ENCODE measurements at regions not wholly inside any gene's neighbourhood (a gene's known extent, or its start where the extent isn't known, plus 50 kb on each side); places are given as distances from the start of the nearest gene placed in this dataset.

GRCh38 chr12:111197376-111197944 lies 171.4 kb downstream of the PHETA1 start:
- no peaks in the 10 kb centered on the region for H3K36me3 Mint-ChIP-seq (ENCODE audit: low read depth)

GRCh38 chr12:111196532-111196931 lies 172.4 kb downstream of the PHETA1 start:
- DNase-seq (ENCODE audit: low read depth, low spot score): no peak
- Mint-ChIP-seq H3K4me1 (peaks cover 17% of the 10 kb centered on the region), H3K9me3 (no peaks in the 10 kb centered on the region), H3K27ac (ENCODE audit: unreplicated experiment) (no peak overlapping the region), H3K4me3 (no peak overlapping the region), H3K27me3 (ENCODE audit: low read depth) (peaks cover 9% of the 10 kb centered on the region), H3K36me3 (ENCODE audit: low read depth) (no peaks in the 10 kb centered on the region)
- TF ChIP-seq CTCF (conservative IDR thresholded peaks at IDR 0.05): no peak

More at GRCh38 chr12:111197376-111197944, 171.4 kb downstream of the PHETA1 start:
- no peak overlapping the region for H3K27ac Mint-ChIP-seq (ENCODE audit: unreplicated experiment)
- no peak for DNase-seq (ENCODE audit: low read depth, low spot score)
- H3K4me3 Mint-ChIP-seq: no peak overlapping the region
- no peaks in the 10 kb centered on the region for H3K9me3 Mint-ChIP-seq
- H3K4me1 Mint-ChIP-seq: peaks cover 17% of the 10 kb centered on the region
- TF ChIP-seq CTCF (conservative IDR thresholded peaks at IDR 0.05): no peak
- H3K27me3 Mint-ChIP-seq (ENCODE audit: low read depth): peaks cover 10% of the 10 kb centered on the region

GRCh38 chr12:111195316-111195715 lies 173.6 kb downstream of the PHETA1 start:
- no peak for TF ChIP-seq CTCF (conservative IDR thresholded peaks at IDR 0.05)
- Mint-ChIP-seq H3K4me1 (peaks cover 13% of the 10 kb centered on the region), H3K4me3 (no peak overlapping the region), H3K9me3 (no peaks in the 10 kb centered on the region), H3K27ac (ENCODE audit: unreplicated experiment) (no peak overlapping the region), H3K27me3 (ENCODE audit: low read depth) (peaks cover 5% of the 10 kb centered on the region), H3K36me3 (ENCODE audit: low read depth) (no peaks in the 10 kb centered on the region)
- DNase-seq (ENCODE audit: low read depth, low spot score): no peak

DNA sequence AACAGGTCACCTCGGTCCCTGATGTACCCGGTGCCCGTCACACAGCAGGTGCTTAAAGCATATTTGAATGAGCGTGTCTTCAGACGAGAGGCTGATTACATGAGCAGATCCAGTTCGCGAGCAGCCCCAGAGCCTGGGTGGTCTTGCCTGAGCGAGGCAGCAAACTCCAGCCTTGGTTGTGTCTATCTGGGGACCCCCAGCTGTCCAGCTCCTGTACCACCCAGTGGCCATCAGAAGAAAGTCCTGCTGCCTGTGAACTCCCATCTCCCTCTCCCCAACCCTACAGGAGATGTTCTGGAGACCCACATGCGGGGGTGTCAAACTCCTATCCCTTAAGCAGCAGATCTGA lies 174.2 kb downstream of the PHETA1 start:
- Mint-ChIP-seq H3K36me3 (ENCODE audit: low read depth) (no peaks in the 10 kb centered on the region), H3K4me3 (no peak overlapping the region), H3K9me3 (no peaks in the 10 kb centered on the region), H3K27me3 (ENCODE audit: low read depth) (peaks cover 5% of the 10 kb centered on the region), H3K4me1 (peaks cover 13% of the 10 kb centered on the region), H3K27ac (ENCODE audit: unreplicated experiment) (no peak overlapping the region)
- TF ChIP-seq CTCF (conservative IDR thresholded peaks at IDR 0.05): no peak
- DNase-seq (ENCODE audit: low read depth, low spot score): no peak

GRCh38 chr12:111193977-111194702 lies 174.8 kb downstream of the PHETA1 start:
- peaks cover 13% of the 10 kb centered on the region for H3K4me1 Mint-ChIP-seq
- no peaks in the 10 kb centered on the region for H3K36me3 Mint-ChIP-seq (ENCODE audit: low read depth)
- peaks cover 10% of the 10 kb centered on the region for H3K27me3 Mint-ChIP-seq (ENCODE audit: low read depth)
- no peak overlapping the region for H3K4me3 Mint-ChIP-seq
- DNase-seq (ENCODE audit: low read depth, low spot score): no peak
- TF ChIP-seq CTCF (conservative IDR thresholded peaks at IDR 0.05): no peak
- no peaks in the 10 kb centered on the region for H3K9me3 Mint-ChIP-seq
- no peak overlapping the region for H3K27ac Mint-ChIP-seq (ENCODE audit: unreplicated experiment)

All from neural crest cell (in vitro differentiated cells).